Suprapubic skin (tissue), 3 donors: ENCODE measurements at regions not wholly inside any gene's neighbourhood (a gene's known extent, or its start where the extent isn't known, plus 50 kb on each side); places are given as distances from the start of the nearest gene placed in this dataset.

Experiments used
- CTCF ChIP-seq, 2 donors: fragments of 200-600 bp in 1 of 2; fragments of 450-650 bp in 1 of 2; sonication (generic) in 1 of 2; IDR thresholded peaks; one replicate each; pipeline ENCODE4 v1.5.1; 2016 to 2019; ENCODE audit warnings: antibody characterized with exemption in 2 of 2, mild to moderate bottlenecking in 1 of 2, moderate library complexity in 1 of 2
- POLR2A ChIP-seq, 2 donors: fragments of 450-650 bp; IDR thresholded peaks; one replicate each; pipeline ENCODE4 v1.6.1; 2017; ENCODE audit warnings: antibody characterized with exemption in 2 of 2, mild to moderate bottlenecking in 2 of 2, moderate library complexity in 2 of 2

DNA sequence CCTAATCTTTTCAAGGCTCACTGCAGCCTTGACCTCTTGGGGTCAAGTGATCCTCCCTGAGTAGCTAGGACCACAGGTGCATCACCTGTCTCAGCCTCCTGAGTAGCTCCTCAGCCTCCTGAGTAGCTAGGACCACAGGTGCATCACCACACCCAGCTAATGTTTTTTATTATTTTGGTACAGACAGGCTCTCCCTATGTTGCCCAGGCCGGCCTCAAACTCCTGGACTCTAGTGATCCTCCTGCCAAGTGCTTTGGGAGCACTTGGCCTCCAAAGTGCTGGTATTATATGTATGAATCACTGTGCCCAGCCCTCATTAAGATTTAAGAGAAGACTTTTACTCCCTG, 58.5 kb upstream of the S1PR1 start:
- TF ChIP-seq POLR2A (IDR thresholded peaks at IDR 0.05) (no peak), CTCF (IDR thresholded peaks at IDR 0.05) (no peak)
